Stomach (tissue), 4 donors: ENCODE measurements at regions not wholly inside any gene's neighbourhood (a gene's known extent, or its start where the extent isn't known, plus 50 kb on each side); places are given as distances from the start of the nearest gene placed in this dataset.

Source experiments
- POLR2A ChIP-seq, 4 donors: fragments of 450-650 bp; IDR thresholded peaks; one replicate each; pipeline ENCODE4 v1.6.1; 2016; ENCODE audit warnings: antibody characterized with exemption in 4 of 4, control low read depth in 2 of 4, mild to moderate bottlenecking in 1 of 4, moderate library complexity in 1 of 4
- POLR2AphosphoS5 ChIP-seq, 3 donors: sonication (generic); formaldehyde crosslinking; IDR thresholded peaks; one replicate each; pipeline ENCODE4 v1.6.1; 2016; ENCODE audit warnings: antibody characterized with exemption in 3 of 3
- TF ChIP-seq, protein P1 (sequence below), 7 experiments: fragments of 450-650 bp in 4 of 7; fragments of 200-600 bp in 3 of 7; sonication (generic) in 3 of 7; IDR thresholded peaks; one replicate each; pipeline ENCODE4 v1.5.1; 2016 to 2019; ENCODE audit warnings: antibody characterized with exemption in 7 of 7, control low read depth in 2 of 7, mild to moderate bottlenecking in 1 of 7

DNA sequence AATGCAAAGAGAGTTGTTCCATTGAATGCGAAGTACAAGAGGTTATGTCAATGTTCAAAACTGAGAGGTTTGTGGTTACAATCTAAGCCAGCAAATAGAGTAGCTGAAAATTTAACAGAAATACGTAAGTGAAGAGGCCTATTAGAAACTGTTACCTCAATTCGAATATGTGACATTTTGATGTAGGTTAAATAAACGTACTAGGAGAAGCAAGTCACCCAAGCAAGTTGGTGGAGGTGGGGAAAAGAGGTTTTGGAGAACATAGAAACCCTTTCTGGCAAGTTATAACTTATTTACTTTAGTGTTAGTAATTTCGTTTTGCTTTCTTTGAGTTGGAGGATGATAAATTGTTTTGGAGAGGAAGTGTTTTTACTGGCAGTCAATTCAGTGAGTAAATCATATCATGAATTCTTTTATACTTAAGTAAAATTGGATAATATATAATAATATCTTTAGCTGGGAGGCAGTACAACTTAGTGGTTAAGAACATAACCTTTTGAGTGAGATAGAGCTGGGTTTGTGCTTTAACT is 91.2 kb upstream of the NAALADL2 start:
- TF ChIP-seq, protein P1, sequence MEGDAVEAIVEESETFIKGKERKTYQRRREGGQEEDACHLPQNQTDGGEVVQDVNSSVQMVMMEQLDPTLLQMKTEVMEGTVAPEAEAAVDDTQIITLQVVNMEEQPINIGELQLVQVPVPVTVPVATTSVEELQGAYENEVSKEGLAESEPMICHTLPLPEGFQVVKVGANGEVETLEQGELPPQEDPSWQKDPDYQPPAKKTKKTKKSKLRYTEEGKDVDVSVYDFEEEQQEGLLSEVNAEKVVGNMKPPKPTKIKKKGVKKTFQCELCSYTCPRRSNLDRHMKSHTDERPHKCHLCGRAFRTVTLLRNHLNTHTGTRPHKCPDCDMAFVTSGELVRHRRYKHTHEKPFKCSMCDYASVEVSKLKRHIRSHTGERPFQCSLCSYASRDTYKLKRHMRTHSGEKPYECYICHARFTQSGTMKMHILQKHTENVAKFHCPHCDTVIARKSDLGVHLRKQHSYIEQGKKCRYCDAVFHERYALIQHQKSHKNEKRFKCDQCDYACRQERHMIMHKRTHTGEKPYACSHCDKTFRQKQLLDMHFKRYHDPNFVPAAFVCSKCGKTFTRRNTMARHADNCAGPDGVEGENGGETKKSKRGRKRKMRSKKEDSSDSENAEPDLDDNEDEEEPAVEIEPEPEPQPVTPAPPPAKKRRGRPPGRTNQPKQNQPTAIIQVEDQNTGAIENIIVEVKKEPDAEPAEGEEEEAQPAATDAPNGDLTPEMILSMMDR (IDR thresholded peaks at IDR 0.05), result no peak
- TF ChIP-seq POLR2A (IDR thresholded peaks at IDR 0.05) (no peak), POLR2AphosphoS5 (IDR thresholded peaks at IDR 0.05) (no peak)
